ENCODE measurements at regions not wholly inside any gene's neighbourhood (a gene's known extent, or its start where the extent isn't known, plus 50 kb on each side); places are given as distances from the start of the nearest gene placed in this dataset.
"Not testable (repeated sequence)": the region's sequence is repeated elsewhere in the genome, so short reads cannot be mapped to it uniquely, and the experiment has no call there.

DNA sequence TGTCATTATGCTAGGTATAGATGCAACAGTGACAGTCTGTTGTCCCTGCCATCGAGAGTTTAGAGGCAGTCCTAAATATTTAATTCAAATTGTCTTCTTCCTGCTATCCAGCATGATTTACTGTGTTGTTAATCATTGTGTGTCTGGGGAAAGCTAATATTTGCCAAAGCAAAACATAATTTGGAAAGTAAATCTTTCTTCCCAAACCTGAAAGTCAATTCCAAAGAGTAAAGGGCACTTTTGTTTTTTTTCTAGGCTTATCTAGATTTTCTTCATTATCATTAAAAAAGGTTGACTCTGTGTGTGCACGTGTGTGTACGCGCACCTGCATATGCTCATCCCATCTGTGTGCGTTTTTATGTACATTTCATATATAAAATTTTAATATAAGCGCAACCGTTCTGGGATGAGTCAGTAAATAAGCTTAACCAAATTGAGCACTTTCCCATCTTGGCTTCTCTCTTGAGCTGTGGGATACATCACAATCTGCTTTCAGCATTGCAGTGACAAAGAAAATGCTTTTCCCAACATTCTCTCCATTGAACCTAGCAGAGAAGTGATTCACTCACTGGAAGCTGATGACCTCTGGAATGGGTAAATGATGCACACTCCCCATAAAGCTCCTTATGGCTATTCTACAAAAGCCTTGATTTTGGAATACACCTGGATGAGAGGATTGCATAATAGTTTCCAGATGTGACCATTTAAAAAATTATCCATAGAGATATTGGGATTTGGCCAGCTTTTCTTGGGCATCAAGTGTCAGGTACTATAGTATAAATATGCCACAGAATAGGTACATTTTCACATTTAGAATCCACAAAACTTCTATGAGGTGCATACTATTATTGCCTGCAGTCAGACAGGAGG is 488.4 kb downstream of the ADCYAP1 start:
- DNase-seq (ENCODE audit: low spot score) (no peak), ATAC-seq (peak; percentile 73)

DNA sequence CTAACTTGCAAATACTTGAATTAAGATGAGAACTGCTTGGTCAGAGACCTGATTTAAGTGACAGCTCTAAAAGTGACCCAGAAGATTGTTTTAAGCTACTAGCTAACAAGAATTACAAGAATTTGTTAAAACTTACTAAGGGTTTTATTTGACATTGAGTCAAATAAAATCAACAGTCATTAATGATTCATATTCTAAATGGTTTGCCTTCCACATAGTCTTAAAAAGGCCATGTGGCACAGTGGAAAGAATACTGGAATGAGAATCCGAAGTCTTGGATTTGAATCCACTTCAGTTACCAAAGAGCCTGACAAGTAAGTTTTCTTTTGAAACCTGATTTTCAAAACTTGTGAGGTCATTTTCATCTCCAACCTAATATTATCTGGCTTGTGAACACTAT is 489.3 kb downstream of the ADCYAP1 start:
- ATAC-seq: no peak
- no peak for DNase-seq (ENCODE audit: low spot score)

DNA sequence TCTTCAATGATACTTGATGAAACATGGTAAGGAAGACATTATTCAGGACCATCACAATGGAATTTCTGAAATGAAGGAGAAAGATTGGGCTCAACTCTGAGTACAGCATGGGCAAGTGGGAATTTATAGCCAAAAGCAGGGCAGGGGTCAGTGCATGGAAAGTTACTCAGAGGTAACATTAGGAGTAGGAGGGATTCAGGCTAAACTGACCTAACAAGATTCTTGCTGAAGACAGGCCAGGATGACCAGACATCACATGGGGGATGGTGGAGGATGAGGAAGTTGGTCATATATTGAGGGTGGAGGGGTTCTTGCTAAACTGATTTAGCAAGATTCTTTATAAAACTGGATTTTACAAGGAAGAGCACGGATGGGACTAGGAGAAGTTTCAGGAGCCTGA is 489.8 kb downstream of the ADCYAP1 start:
- ATAC-seq (no peak), DNase-seq (ENCODE audit: low spot score) (no peak)

DNA sequence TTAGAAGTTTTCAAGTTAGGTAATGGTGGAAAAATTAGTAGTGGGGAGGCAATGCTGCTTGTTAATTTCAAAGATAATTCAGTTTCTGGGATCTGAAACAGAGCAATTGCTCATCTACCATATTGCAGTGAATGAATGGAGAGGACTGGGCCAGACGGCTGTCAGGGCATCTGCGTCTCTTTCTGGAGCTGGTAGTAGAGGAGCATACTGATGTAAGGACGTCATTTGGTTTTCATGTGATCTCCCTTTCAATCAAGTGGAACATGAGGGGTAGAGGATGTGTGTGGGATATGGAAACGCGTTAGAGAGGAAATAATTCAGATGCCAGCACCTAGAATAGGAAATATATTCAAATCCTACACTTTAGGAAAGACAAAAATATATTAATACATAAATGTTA is 490.3 kb downstream of the ADCYAP1 start:
- no peak for DNase-seq (ENCODE audit: low spot score)
- ATAC-seq: no peak

DNA sequence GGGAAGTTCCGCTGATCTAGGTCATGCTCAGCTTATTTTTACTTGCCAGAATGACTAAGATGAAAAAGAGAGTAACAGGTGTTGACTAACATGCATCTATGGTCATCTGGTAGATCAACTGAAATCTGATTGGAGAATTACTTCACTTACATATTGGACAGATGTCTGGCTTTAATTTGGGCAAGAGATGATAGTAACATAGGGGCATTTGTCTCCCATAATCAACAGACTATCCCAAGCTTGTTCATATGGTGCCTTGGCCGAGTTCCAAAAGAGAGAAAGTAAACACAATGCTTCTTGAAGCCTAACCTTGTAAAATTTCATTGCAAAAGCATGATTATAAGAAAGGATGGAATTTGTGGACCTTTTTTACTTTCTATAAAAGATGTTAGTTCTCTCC is 503.7 kb downstream of the ADCYAP1 start:
- ATAC-seq (no peak), DNase-seq (ENCODE audit: low spot score) (no peak)

DNA sequence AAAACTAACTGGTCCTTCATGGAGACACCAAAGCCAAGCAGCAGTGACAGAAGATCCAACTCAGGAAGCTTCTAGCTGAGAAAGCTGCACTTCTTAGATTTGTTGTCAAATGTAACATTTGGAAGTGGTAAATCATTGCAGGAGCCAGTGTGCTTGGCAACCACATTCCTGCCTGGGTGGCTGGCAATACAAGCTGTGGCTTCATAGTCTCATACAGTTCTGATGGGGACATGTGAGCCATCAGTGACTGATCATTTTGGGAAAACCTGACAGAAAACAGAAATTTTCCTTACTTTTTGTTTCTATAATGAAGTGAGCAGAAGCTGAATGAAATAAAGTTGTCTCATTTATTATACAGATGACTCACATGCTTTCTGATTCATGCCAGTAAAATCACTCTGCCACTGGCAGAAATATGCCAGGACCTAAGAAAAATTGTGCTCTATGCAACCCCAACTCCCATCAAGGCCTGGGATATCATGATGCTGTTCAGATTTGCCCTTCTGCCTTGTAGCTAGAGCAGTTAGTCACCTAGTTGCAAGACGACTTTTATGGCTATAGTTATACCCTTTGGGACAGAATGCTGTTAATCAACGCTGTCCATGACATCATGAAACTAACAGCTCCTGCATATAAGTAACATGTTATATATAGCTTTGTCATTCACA is 508.1 kb downstream of the ADCYAP1 start:
- ATAC-seq: no peak
- no peak for DNase-seq (ENCODE audit: low spot score)

DNA sequence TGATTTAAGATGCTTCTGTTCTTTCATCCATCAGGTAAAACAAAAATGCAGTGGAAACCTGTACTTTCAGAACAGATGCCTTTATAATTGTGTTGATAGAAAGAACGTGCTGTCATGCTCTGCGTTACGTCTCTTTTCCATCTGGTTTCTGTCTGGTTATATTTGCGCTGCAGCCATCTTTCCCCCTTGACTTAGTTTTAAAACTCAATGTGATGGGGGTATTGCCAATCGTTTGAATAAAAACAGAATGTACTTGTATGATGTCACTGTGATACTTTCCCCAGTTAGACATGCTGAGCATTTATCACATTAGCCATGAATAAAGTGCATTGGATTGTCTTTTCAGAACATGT is 508.6 kb downstream of the ADCYAP1 start:
- DNase-seq (ENCODE audit: low spot score) (no peak), ATAC-seq (no peak)

DNA sequence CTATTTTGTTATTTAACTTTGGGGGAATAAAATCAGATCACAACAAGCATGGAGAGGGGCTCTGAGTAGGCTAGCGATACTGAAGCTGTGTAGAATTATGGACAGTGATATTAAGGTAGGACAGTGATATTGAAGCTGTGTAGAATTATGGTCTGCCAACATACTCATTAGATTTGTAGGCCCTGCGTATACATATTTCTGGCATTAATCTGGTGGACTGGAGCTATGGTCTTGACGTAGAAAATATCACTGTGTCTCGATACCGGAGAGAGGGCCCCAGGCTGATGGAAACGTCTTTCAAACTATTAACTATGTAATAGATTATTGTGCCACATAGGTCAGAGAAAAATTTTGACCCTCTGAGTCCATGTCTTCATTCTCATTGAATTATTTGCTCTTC is 511.4 kb downstream of the ADCYAP1 start:
- ATAC-seq: no peak

DNA sequence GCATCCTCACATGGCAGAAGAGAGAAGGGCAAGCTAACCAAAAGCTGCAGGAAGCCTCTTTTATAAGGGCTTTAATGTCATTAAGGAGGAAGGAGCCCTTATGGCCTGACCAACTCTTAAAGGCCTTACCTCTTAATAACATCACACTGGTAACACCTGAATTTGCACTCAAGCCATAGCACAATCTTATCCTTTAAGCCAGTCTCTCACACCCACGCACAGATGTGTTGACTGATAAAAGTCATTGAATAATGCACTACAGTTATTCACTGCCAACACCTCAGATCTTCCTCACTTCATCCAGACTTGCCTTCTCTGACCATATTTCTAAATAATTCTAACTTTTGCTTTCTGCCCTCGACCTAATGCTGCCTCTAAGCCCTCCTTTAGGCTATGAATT is 516.8 kb downstream of the ADCYAP1 start:
- ATAC-seq: no peak
- DNase-seq (ENCODE audit: low spot score): no peak

More for the DNA sequence above, 511.4 kb downstream of the ADCYAP1 start:
- no peak for DNase-seq (ENCODE audit: low spot score)

DNA sequence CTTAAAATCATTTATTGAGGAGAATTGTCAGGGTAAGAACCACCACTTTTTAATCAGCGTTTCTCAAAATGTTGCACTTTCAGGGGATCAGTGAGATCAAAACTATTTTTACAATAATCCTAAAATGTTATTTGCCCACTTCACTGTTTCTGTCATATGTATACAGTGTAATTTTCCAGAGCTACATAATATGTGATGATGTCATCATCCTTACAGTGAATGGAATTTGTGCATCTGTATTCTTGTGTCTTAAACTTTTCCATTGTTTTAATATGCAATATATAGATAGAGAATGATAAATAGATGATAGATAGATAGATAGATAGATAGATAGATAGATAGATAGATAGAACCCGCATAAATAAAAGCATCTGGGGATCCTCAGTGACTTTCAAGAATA is 518.0 kb downstream of the ADCYAP1 start:
- no peak for ATAC-seq

DNA sequence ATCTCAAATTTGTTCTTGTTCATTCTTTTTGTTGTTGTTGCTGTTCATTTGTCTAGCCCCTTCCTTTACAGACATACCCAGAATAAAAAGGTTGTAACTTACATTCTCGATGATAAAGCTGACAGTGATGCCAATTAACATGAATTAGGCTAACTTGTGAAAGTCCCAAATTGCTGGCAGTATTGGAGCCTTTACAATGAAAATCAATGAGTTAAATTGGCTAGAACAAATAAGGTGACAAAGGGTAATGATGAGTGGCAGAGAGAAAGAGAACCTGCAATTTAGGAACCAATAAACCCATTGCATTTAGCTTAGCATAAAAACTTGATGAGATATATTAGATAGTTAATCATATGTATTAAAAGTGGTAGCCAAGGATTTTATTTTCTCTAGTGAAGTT is 521.0 kb downstream of the ADCYAP1 start:
- no peak for ATAC-seq

More for the DNA sequence above, 518.0 kb downstream of the ADCYAP1 start:
- no peak for DNase-seq (ENCODE audit: low spot score)

DNA sequence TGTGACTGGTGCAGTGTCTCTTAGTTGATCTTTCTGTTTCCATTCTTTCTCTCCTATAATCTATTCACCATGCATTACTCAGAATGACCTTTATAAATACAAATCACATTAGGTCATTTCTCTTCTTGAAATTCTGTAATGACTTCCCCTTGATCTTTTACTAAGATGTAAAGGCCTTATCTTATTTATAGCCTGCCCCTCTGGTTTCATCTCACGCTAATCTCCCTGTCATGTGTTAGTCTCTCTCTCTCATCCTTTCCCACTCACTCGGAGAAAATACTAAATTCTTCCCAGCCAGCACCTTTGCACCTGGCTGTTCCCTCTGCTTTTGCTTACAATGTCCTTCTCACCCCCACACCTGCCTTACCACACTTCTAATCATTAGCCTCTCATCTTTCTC is 530.8 kb downstream of the ADCYAP1 start:
- DNase-seq (ENCODE audit: low spot score): no peak
- no peak for ATAC-seq

More for the DNA sequence above, 521.0 kb downstream of the ADCYAP1 start:
- no peak for DNase-seq (ENCODE audit: low spot score)

DNA sequence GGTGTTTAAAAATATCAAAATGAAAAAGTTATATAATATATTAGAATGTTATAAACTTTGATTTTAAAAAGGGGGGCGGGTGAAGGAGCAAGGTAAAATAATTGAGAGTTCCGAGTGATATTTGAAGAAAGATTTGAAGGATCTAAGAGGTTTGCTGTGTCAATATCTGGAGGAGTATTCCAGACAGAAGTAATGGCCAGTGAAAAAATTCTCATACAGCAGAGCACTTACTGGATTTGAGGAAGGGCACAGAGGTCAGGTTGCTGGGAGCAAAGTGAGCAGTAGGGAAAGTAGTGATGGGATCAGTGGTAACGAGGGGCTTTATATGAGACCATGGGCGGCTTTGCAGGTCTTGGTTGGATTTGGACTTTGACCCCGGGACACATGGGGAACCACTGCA is 531.5 kb downstream of the ADCYAP1 start:
- ATAC-seq (no peak), DNase-seq (ENCODE audit: low spot score) (no peak)

DNA sequence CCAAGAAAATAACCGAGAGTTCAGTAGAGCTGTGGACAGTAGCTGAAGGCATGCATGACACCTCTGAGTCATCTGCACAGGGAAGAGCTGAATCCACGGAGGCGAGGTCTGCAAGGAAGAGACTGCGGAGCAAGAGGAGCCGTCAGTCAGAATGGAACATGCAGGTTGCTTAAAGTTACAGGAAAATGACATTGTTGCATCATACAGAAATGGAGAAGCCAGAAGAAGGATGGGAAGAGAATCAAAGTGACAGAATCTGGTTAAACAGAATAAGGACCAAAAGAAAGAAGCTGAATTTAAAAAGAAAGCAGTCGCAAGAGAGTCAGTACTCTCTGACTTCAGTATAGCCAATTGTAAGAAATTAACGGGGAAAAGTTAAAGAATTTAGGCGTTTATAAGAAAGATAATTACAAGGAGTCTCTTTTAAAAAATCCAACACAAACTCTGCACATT is 533.8 kb downstream of the ADCYAP1 start:
- ATAC-seq (no peak), DNase-seq (ENCODE audit: low spot score) (no peak)

DNA sequence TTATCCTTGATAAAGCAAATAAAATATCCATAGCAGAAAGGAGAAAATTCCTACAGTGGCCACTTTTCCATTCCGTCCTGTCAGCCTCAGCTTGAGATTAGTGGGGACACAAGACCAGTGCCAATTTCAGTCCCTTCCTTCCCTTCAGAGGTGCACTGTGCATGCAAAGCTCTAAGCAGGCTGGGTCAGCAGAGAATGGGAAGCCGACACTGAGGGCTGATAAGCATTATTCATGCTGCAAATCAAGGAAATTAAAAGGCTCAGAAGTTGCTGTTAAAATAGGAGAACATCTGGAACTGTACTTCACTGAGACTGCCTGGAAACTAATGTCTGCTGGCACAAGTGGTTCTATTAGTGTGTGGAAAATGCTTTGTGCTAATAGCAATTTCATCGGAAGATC is 534.3 kb downstream of the ADCYAP1 start:
- ATAC-seq: no peak

DNA sequence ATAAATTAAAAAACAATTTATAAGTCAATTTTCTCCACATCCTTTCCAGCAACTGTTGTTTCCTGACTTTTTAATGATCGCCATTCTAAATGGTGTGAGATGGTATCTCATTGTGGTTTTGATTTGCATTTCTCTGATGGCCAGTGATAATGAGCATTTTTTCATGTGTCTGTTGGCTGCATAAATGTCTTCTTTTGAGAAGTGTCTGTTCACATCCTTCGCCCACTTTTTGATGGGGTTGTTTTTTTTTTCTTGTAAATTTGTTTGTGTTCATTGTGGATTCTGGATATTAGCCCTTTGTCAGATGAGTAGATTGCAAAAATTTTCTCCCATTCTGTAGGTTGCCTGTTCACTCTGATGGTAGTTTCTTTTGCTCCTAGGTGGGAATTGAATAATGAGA is 539.4 kb downstream of the ADCYAP1 start:
- DNase-seq (ENCODE audit: low spot score); ATAC-seq: not testable (repeated sequence)

More for the DNA sequence above, 534.3 kb downstream of the ADCYAP1 start:
- no peak for DNase-seq (ENCODE audit: low spot score)

DNA sequence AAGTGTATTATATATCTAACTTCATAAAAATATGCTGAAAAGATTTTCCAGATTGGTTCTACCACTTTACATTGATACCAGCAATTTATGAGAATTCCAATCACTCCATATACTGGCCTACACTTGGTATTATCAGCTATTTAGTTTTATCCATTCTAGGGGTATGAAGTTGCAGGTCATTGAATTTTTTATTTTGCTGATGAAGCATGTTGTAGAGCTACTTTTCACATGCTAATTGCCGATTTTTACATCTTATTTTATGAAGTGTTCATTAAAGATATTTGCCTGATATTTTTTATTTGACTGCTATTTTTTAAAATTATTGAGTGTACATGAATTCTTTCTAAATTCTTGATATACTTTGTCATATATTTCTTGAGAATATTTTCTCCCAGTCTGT is 542.1 kb downstream of the ADCYAP1 start:
- no peak for ATAC-seq
- no peak for DNase-seq (ENCODE audit: low spot score)

DNA sequence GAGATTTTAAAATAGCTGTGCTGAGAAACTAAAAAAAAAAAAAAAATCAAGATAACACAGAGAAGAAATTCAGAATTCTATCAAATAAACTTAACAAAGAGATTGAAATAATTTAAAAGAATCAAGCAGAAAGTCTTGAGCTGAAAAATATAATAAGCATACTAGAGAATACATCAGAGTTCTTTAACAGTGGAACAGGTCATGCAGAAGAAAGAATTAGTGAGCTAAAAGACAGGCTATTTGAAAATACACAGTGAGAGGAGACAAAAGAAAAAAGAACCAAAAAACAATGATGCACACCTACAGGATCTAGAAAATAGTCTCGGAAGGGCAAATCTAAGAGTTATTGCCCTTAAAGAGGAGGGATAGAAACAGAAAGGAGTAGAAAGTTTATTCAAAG is 548.1 kb downstream of the ADCYAP1 start:
- ATAC-seq (no peak), DNase-seq (ENCODE audit: low spot score) (no peak)

DNA sequence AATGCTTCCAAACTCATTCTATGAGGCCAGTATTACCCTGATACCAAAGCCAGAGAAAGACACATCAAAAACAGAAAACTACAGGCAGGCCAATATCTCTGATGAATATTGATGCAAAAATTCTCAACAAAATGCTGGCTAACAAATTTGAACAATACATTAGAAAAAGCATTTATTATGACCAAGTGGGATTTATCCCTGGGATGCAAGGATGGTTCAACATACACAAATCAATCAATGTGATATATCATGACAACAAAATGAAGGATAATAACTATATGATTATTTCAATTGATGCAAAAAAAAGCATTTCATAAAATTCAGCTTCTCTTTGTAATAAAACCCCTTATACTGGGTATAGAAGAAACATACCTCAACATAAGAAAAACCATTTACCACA is 550.9 kb downstream of the ADCYAP1 start:
- no peak for ATAC-seq
- no peak for DNase-seq (ENCODE audit: low spot score)

DNA sequence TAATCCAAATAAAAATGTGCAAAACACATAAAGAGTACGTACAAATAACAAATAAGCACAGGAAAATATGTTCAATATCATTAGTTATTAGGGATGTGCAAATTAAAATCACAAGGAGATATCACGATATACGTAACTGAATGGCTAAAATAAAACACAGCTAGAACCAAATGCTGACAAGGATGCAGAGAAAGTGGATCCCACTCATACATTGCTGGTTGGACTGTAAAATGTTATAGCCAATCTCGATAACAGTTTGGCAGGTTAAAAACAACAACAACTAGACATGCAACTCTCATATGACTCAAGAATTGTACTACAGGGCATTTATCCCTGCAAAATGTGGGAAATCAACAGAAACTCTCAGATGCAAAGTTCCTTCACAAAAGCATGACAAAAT is 553.9 kb downstream of the ADCYAP1 start:
- ATAC-seq: no peak

DNA sequence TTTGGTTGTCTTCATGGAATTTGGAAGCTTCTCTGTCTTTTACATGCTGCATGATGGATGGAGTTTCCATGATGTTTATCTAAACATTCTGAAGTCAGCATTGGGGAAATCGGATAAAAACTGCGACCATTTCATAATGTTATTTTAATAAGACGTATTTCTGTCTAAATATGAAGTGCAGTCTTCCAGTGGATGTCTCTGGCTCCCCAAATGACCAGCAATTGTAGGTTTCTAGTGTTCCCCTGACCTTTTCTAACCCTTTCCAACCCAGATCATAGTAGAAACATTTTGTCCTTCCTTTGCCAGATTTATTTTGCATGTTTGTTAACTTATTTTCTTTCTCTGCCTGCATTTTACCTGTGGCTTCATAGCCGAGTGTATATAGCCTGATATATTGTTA is 559.3 kb downstream of the ADCYAP1 start:
- DNase-seq (ENCODE audit: low spot score): no peak
- ATAC-seq: no peak

More for the DNA sequence above, 553.9 kb downstream of the ADCYAP1 start:
- DNase-seq (ENCODE audit: low spot score): no peak

DNA sequence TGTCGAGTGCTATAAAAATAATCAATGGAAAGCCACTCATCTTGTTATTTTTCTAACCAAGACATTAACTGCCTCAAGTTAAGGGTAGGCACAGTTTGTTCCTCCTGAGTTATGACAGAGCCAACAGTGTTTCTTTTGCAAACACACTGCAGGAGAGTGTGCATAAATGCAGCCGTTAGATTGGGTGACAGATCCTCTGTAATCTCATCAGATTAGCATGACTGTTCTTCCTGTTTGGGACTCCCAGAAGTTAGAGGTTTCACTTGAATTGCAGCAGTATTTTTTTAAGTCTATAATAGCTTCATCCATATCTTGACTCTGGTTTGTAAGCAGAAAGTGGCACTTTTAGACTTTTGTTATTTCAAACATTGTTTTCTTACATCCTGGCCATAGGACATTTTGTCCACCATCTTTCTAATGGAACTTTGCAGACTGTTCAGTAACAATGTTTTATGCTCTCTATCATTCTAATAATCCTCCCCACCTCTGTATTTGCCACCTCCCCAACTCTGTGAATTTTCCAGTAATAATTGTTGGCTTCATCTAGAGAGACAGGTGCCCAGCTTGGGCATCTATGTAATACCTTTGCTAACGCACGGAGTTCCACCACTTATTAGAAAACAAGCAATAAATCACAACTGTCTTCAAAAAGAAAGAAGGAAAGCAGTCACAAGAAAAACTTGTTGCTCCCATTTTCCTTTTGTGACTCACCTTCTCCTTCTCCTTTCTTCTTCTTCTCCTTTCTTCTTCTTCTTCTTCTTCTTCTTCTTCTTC is 560.0 kb downstream of the ADCYAP1 start:
- ATAC-seq (no peak), DNase-seq (ENCODE audit: low spot score) (no peak)

Measured in left lobe of liver (tissue), 2 donors.